ENCODE measurements at regions not wholly inside any gene's neighbourhood (a gene's known extent, or its start where the extent isn't known, plus 50 kb on each side); places are given as distances from the start of the nearest gene placed in this dataset.

DNA sequence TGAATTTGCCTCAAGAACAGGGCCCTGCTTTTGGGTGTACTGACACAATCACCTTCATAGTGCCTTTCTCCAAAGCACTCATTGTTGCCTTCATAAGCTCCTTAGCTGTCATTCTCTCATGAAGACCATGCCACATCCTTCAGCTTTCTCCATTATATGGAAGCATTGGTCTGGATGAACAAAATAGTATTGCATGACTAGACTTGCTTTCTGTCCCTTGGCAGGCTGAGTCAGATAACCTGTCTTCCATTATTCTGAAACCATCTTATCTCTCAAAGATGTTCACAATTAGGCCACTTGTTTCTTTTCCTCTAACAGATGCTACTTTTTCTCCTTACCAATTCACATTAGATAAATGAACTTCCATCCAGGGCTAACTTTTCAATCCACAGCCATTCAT, 297.9 kb downstream of the IRX1 start:
- H4K20me1 ChIP-seq (replicated peaks; ENCODE audit: insufficient read depth): no peaks in the 10 kb centered on the region
- H3K4me3 ChIP-seq: no peak overlapping the region
- H3K79me2 ChIP-seq (replicated peaks; ENCODE audit: insufficient read depth): no peaks in the 10 kb centered on the region
- H2AFZ ChIP-seq: no peak overlapping the region
- no peaks in the 10 kb centered on the region for H3K27me3 ChIP-seq (ENCODE audit: insufficient read depth)
- peaks cover 19% of the 10 kb centered on the region; the same call in 2 of the 3 replicates for H3K9me3 Mint-ChIP-seq
- no peak overlapping the region for H3K27ac ChIP-seq (ENCODE audit: low read depth)
- TF ChIP-seq POLR2AphosphoS5 (IDR thresholded peaks at IDR 0.05; ENCODE audit: low read depth) (no peak), EZH2phosphoT487 (IDR thresholded peaks at IDR 0.05; ENCODE audit: unreplicated experiment) (no peak), STAT1 (IDR thresholded peaks at IDR 0.05; ENCODE audit: unreplicated experiment) (no peak), ZNF114 (CRISPR knock-in tag; IDR thresholded peaks at IDR 0.05) (no peak), ZNF331 (CRISPR knock-in tag; IDR thresholded peaks at IDR 0.05; ENCODE audit: low read depth) (no peak), NANOG (IDR thresholded peaks at IDR 0.05; ENCODE audit: borderline replicate concordance) (no peak), JUNB (IDR thresholded peaks at IDR 0.05; ENCODE audit: unreplicated experiment) (no peak), EZH2 (IDR thresholded peaks at IDR 0.05; ENCODE audit: low read depth, unreplicated experiment) (no peak), CREB1 (CRISPR knock-in tag; IDR thresholded peaks at IDR 0.05; ENCODE audit: low read depth) (no peak)
- TF ChIP-seq, protein P1, sequence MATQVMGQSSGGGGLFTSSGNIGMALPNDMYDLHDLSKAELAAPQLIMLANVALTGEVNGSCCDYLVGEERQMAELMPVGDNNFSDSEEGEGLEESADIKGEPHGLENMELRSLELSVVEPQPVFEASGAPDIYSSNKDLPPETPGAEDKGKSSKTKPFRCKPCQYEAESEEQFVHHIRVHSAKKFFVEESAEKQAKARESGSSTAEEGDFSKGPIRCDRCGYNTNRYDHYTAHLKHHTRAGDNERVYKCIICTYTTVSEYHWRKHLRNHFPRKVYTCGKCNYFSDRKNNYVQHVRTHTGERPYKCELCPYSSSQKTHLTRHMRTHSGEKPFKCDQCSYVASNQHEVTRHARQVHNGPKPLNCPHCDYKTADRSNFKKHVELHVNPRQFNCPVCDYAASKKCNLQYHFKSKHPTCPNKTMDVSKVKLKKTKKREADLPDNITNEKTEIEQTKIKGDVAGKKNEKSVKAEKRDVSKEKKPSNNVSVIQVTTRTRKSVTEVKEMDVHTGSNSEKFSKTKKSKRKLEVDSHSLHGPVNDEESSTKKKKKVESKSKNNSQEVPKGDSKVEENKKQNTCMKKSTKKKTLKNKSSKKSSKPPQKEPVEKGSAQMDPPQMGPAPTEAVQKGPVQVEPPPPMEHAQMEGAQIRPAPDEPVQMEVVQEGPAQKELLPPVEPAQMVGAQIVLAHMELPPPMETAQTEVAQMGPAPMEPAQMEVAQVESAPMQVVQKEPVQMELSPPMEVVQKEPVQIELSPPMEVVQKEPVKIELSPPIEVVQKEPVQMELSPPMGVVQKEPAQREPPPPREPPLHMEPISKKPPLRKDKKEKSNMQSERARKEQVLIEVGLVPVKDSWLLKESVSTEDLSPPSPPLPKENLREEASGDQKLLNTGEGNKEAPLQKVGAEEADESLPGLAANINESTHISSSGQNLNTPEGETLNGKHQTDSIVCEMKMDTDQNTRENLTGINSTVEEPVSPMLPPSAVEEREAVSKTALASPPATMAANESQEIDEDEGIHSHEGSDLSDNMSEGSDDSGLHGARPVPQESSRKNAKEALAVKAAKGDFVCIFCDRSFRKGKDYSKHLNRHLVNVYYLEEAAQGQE (IDR thresholded peaks at IDR 0.05; ENCODE audit: unreplicated experiment): no peak
- TF ChIP-seq, protein P2, sequence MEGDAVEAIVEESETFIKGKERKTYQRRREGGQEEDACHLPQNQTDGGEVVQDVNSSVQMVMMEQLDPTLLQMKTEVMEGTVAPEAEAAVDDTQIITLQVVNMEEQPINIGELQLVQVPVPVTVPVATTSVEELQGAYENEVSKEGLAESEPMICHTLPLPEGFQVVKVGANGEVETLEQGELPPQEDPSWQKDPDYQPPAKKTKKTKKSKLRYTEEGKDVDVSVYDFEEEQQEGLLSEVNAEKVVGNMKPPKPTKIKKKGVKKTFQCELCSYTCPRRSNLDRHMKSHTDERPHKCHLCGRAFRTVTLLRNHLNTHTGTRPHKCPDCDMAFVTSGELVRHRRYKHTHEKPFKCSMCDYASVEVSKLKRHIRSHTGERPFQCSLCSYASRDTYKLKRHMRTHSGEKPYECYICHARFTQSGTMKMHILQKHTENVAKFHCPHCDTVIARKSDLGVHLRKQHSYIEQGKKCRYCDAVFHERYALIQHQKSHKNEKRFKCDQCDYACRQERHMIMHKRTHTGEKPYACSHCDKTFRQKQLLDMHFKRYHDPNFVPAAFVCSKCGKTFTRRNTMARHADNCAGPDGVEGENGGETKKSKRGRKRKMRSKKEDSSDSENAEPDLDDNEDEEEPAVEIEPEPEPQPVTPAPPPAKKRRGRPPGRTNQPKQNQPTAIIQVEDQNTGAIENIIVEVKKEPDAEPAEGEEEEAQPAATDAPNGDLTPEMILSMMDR (conservative IDR thresholded peaks at IDR 0.05; ENCODE audit: low read depth in 2 of 2): no peak
- TF ChIP-seq, protein P3, sequence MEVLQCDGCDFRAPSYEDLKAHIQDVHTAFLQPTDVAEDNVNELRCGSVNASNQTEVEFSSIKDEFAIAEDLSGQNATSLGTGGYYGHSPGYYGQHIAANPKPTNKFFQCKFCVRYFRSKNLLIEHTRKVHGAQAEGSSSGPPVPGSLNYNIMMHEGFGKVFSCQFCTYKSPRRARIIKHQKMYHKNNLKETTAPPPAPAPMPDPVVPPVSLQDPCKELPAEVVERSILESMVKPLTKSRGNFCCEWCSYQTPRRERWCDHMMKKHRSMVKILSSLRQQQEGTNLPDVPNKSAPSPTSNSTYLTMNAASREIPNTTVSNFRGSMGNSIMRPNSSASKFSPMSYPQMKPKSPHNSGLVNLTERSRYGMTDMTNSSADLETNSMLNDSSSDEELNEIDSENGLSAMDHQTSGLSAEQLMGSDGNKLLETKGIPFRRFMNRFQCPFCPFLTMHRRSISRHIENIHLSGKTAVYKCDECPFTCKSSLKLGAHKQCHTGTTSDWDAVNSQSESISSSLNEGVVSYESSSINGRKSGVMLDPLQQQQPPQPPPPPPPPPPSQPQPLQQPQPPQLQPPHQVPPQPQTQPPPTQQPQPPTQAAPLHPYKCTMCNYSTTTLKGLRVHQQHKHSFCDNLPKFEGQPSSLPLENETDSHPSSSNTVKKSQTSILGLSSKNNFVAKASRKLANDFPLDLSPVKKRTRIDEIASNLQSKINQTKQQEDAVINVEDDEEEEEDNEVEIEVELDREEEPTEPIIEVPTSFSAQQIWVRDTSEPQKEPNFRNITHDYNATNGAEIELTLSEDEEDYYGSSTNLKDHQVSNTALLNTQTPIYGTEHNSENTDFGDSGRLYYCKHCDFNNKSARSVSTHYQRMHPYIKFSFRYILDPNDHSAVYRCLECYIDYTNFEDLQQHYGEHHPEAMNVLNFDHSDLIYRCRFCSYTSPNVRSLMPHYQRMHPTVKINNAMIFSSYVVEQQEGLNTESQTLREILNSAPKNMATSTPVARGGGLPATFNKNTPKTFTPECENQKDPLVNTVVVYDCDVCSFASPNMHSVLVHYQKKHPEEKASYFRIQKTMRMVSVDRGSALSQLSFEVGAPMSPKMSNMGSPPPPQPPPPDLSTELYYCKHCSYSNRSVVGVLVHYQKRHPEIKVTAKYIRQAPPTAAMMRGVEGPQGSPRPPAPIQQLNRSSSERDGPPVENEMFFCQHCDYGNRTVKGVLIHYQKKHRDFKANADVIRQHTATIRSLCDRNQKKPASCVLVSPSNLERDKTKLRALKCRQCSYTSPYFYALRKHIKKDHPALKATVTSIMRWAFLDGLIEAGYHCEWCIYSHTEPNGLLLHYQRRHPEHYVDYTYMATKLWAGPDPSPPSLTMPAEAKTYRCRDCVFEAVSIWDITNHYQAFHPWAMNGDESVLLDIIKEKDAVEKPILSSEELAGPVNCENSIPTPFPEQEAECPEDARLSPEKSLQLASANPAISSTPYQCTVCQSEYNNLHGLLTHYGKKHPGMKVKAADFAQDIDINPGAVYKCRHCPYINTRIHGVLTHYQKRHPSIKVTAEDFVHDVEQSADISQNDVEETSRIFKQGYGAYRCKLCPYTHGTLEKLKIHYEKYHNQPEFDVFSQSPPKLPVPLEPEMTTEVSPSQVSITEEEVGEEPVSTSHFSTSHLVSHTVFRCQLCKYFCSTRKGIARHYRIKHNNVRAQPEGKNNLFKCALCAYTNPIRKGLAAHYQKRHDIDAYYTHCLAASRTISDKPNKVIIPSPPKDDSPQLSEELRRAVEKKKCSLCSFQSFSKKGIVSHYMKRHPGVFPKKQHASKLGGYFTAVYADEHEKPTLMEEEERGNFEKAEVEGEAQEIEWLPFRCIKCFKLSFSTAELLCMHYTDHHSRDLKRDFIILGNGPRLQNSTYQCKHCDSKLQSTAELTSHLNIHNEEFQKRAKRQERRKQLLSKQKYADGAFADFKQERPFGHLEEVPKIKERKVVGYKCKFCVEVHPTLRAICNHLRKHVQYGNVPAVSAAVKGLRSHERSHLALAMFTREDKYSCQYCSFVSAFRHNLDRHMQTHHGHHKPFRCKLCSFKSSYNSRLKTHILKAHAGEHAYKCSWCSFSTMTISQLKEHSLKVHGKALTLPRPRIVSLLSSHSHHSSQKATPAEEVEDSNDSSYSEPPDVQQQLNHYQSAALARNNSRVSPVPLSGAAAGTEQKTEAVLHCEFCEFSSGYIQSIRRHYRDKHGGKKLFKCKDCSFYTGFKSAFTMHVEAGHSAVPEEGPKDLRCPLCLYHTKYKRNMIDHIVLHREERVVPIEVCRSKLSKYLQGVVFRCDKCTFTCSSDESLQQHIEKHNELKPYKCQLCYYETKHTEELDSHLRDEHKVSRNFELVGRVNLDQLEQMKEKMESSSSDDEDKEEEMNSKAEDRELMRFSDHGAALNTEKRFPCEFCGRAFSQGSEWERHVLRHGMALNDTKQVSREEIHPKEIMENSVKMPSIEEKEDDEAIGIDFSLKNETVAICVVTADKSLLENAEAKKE (CRISPR knock-in tag; IDR thresholded peaks at IDR 0.05): no peak
- TF ChIP-seq, protein P4, sequence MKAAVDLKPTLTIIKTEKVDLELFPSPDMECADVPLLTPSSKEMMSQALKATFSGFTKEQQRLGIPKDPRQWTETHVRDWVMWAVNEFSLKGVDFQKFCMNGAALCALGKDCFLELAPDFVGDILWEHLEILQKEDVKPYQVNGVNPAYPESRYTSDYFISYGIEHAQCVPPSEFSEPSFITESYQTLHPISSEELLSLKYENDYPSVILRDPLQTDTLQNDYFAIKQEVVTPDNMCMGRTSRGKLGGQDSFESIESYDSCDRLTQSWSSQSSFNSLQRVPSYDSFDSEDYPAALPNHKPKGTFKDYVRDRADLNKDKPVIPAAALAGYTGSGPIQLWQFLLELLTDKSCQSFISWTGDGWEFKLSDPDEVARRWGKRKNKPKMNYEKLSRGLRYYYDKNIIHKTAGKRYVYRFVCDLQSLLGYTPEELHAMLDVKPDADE (IDR thresholded peaks at IDR 0.05): no peak
- H3K4me3 Mint-ChIP-seq: no peak overlapping the region
- no peaks in the 10 kb centered on the region for H3F3A ChIP-seq (replicated peaks; ENCODE audit: low read depth)
- no peak overlapping the region for H3K4me2 ChIP-seq
- H3K36me3 Mint-ChIP-seq (ENCODE audit: low read depth): peaks cover 13% of the 10 kb centered on the region; the same call in 2 of the 3 replicates
- no peak overlapping the region for H3K27ac Mint-ChIP-seq
- H3K27me3 Mint-ChIP-seq (ENCODE audit: insufficient read depth, low read depth, poor library complexity): no peaks in the 10 kb centered on the region
- ATAC-seq (no peak), DNase-seq (ENCODE audit: low spot score) (no peak)
- H3K4me1 Mint-ChIP-seq: peaks cover 17% of the 10 kb centered on the region
- H3K9me2 ChIP-seq (ENCODE audit: insufficient read depth): peaks cover 14% of the 10 kb centered on the region
- peaks cover 7% of the 10 kb centered on the region; the same call in 1 of the 2 replicates for H3K4me1 ChIP-seq (ENCODE audit: insufficient read depth)
- H3K36me3 ChIP-seq (ENCODE audit: insufficient read depth): no peaks in the 10 kb centered on the region

All from GM23338 (cell line).